Epithelial cell of proximal tubule (primary cell): ENCODE measurements at regions not wholly inside any gene's neighbourhood (a gene's known extent, or its start where the extent isn't known, plus 50 kb on each side); places are given as distances from the start of the nearest gene placed in this dataset.

Source experiments
- DNase-seq: peaks from one replicate; pipeline ENCODE4 v3.0.0-alpha.2; 2011; ENCODE audit warnings: low read depth
- H3K4me3 ChIP-seq: 2 replicates; pipeline ENCODE4 v1.5.1; 2011; ENCODE audit warnings: low read depth, mild to moderate bottlenecking, low read length
- TF ChIP-seq, protein P1 (sequence below): conservative IDR thresholded peaks from 2 replicates; pipeline ENCODE4 v1.5.1; 2012; ENCODE audit warnings: low read depth, mild to moderate bottlenecking, low read length

DNA sequence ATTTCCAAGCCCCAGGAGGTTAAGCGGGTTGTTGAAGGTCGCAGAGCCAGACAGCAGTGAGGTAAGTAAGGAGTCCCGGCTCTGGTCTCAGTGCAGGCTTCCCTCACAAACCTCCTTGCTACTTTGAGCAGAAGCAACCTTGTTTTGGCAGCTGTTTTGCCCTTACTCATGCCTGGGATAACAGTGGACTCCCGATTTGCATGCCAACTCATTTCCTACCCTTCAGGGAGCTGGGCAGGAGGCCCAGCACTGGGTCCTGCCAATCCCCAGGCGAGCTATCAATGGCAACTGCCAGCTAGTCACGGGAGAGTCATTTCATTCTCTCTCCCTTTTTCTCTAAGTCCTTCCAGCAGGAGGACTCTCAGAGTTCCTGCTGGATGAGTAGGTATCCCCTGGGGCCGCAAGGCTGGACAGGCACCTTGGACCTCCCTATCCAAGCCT is 72.0 kb upstream of the KSR1 start:
- TF ChIP-seq, protein P1, sequence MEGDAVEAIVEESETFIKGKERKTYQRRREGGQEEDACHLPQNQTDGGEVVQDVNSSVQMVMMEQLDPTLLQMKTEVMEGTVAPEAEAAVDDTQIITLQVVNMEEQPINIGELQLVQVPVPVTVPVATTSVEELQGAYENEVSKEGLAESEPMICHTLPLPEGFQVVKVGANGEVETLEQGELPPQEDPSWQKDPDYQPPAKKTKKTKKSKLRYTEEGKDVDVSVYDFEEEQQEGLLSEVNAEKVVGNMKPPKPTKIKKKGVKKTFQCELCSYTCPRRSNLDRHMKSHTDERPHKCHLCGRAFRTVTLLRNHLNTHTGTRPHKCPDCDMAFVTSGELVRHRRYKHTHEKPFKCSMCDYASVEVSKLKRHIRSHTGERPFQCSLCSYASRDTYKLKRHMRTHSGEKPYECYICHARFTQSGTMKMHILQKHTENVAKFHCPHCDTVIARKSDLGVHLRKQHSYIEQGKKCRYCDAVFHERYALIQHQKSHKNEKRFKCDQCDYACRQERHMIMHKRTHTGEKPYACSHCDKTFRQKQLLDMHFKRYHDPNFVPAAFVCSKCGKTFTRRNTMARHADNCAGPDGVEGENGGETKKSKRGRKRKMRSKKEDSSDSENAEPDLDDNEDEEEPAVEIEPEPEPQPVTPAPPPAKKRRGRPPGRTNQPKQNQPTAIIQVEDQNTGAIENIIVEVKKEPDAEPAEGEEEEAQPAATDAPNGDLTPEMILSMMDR: no peak
- peak; percentile 89 for DNase-seq
- no peak overlapping the region for H3K4me3 ChIP-seq

DNA sequence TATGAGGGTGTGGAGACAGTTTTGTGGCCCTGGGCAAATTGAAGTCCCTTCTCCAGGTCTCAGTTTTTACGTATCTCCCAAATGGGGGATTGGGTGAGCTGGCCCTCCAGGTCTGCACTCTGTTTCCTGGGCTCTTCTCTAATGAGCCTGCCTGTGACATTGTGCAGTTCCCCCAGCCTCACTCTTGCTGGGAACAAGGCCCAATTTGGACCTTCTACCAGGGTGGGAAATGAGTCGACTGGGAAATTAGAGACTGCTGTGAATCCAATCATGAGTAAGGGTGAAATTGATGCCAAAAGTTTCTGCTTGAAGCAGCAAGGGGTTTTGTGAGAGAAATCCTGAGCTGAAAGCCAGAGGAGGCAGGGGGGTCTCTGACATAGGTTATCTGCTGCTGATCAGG is 71.5 kb upstream of the KSR1 start:
- TF ChIP-seq, protein P1: no peak
- no peak for DNase-seq
- H3K4me3 ChIP-seq: no peak overlapping the region

DNA sequence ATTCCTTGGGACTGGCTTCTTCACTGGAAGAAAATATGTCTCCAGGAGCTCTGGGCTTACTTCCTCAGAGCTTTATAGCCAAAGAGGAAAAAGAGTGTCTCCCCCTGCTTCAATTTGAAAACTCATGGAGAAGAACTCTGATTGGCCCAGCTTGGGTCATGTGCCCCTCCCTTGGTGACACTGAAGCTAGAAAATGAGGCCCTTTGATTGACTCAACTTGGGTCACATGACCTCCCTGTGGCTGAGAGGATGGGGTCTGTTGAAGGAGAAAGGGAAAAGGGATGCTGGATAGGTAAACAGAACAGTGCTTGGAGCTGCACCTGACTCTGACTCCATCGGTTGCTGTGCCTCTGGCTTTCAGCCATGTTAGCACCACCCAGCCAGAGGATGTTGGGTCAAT is 70.6 kb upstream of the KSR1 start:
- TF ChIP-seq, protein P1: no peak
- DNase-seq: no peak
- no peak overlapping the region for H3K4me3 ChIP-seq

GRCh38 chr17:27386206-27387075 is 69.8 kb upstream of the KSR1 start:
- H3K4me3 ChIP-seq: no peak overlapping the region
- DNase-seq: no peak
- TF ChIP-seq, protein P1: no peak

DNA sequence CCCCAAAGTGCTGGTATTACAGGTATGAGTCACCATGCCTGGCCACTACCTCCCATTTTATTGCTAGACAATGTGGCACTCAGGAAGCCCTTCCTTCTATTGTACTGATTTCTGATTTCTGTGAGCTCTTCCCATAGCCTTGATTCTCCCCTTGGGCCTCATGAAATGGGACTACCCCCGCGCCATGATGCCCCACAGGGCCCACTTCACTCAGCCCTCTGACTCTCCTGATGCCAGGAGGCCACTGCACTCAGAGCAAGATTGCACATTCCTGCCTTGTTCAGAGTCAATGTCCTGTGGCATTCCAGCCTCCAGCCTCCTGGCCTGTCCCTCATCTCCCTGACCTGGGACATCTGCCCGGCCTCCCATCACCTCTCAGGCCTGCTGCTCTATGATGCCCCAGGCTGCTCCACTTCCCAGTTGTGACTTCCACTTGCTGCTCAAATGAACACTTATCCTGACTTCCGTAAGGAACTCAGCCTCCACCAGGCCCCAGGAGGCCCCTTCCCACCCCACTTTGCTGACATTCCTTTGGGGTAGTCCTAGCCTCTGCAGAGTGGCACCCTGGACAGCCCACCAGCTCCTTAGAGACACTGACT is 66.6 kb upstream of the KSR1 start:
- no peak overlapping the region for H3K4me3 ChIP-seq
- DNase-seq: no peak
- TF ChIP-seq, protein P1: no peak

- no peak for DNase-seq
- TF ChIP-seq, protein P1: no peak
- no peak overlapping the region for H3K4me3 ChIP-seq
These were observed 65.7 kb upstream of the KSR1 start for GRCh38 chr17:27390540-27390939.

- no peak overlapping the region for H3K4me3 ChIP-seq
- no peak for DNase-seq
- TF ChIP-seq, protein P1: no peak
These were observed 64.8 kb upstream of the KSR1 start for GRCh38 chr17:27391427-27391826.
